Left ventricle myocardium inferior (tissue), 1 donor: ENCODE measurements at regions not wholly inside any gene's neighbourhood (a gene's known extent, or its start where the extent isn't known, plus 50 kb on each side); places are given as distances from the start of the nearest gene placed in this dataset.

Source experiments
- DNase-seq: peaks from one replicate; pipeline ENCODE4 v3.0.0-alpha.2; 2020
- H3K27ac ChIP-seq: fragments of 200-600 bp; replicated peaks from 2 replicates; pipeline ENCODE4 v1.8.0; 2021
- H3K27me3 ChIP-seq: fragments of 200-600 bp; 2 replicates; pipeline ENCODE4 v1.8.0; 2021; ENCODE audit warnings: low read depth
- H3K36me3 ChIP-seq: fragments of 200-600 bp; 2 replicates; pipeline ENCODE4 v1.8.0; 2021
- H3K4me1 ChIP-seq: fragments of 200-600 bp; 2 replicates; pipeline ENCODE4 v1.8.0; 2021
- H3K4me3 ChIP-seq: fragments of 200-600 bp; 2 replicates; pipeline ENCODE4 v1.8.0; 2021; ENCODE audit warnings: mild to moderate bottlenecking, moderate library complexity
- H3K9me3 ChIP-seq: fragments of 200-600 bp; replicated peaks from 2 replicates; pipeline ENCODE4 v1.8.0; 2021
- CTCF ChIP-seq: fragments of 200-600 bp; IDR thresholded peaks from 2 replicates; pipeline ENCODE4 v1.8.0; 2021; ENCODE audit warnings: antibody characterized with exemption, mild to moderate bottlenecking, borderline replicate concordance
- intact Hi-C: fragments of 100-400 bp; cut with micrococcal nuclease; formaldehyde crosslinking; loops from one replicate; pipeline ENCODE4 v1.11.0; 2022
- donor health status: DM: no; HTN: yes; CAD: no; lungs with severe emphysema.

GRCh38 chr18:46212398-46212797 is 108.2 kb downstream of the HAUS1 start:
- Histone ChIP-seq H3K36me3 (peaks cover 10% of the 10 kb centered on the region), H3K4me1 (peaks cover 53% of the 10 kb centered on the region), H3K9me3 (no peaks in the 10 kb centered on the region), H3K27ac (no peak overlapping the region), H3K27me3 (no peaks in the 10 kb centered on the region), H3K4me3 (no peak overlapping the region)
- intact Hi-C loops: no loop called here
- TF ChIP-seq CTCF: no peak
- no peak for DNase-seq

GRCh38 chr18:46213295-46213694 is 109.1 kb downstream of the HAUS1 start:
- intact Hi-C loops: no loop called here

DNA sequence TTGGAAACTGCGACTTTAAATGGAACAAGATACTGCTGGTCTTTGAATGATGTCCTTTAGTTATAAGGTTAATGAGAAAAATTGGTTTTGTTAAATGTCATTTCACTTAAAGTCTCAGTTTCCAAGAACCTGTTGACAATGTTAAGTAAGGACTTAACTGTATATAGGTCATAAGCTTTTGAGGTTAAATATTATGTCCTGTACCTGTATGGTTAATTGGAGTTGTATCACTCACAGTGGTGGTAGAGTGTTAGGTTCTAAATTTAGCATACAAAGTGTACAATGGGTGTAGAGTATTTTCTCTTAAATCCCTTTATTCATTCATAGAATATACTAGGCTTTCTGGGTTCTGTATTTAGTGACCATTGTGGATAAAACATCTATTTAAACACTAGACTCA is 110.2 kb downstream of the HAUS1 start:
- no peak overlapping the region for H3K4me3 ChIP-seq

More at GRCh38 chr18:46213295-46213694, 109.1 kb downstream of the HAUS1 start:
- H3K27me3 ChIP-seq: no peaks in the 10 kb centered on the region
- no peak for DNase-seq
- H3K36me3 ChIP-seq: peaks cover 10% of the 10 kb centered on the region
- peak; percentile 64 for TF ChIP-seq CTCF
- no peaks in the 10 kb centered on the region for H3K9me3 ChIP-seq
- peaks cover 58% of the 10 kb centered on the region for H3K4me1 ChIP-seq
- no peak overlapping the region for H3K4me3 ChIP-seq
- no peak overlapping the region for H3K27ac ChIP-seq

DNA sequence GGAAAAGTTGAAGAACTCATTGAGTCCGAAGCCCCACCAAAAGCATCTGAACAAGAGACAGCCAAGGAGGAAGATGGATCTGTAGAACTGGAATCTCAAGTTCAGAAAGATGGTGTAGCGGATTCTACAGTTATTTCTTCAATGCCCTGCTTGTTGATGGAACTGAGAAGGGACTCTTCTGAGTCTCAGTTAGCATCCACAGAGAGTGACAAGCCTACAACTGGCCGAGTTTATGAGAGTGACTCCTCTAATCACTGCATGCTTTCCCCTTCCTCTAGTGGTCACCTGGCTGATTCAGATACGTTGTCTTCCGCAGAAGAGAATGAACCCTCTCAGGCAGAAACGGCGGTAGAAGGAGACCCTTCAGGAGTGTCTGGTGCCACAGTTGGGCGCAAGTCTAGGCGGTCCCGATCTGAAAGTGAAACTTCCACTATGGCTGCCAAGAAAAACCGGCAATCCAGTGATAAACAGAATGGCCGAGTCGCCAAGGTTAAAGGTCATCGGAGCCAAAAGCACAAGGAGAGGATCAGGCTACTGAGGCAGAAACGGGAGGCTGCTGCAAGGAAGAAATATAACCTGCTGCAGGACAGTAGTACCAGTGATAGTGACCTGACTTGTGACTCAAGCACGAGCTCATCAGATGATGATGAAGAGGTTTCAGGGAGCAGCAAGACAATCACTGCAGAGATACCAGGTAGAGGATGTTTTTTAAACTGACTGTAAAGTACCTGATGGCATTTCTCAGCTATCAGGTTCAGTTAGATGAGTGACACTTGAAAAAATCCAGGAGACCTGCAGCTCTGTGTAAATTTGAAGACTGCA is 111.9 kb downstream of the HAUS1 start:
- no peak for TF ChIP-seq CTCF
- Histone ChIP-seq H3K4me3 (peak overlapping the region; percentile 33), H3K27ac (peak overlapping the region; percentile 53), H3K4me1 (peaks cover 58% of the 10 kb centered on the region), H3K36me3 (peaks cover 15% of the 10 kb centered on the region), H3K9me3 (no peaks in the 10 kb centered on the region), H3K27me3 (no peaks in the 10 kb centered on the region)
- intact Hi-C loops: no loop called here
- no peak for DNase-seq

More for the DNA sequence above, 110.2 kb downstream of the HAUS1 start:
- peaks cover 54% of the 10 kb centered on the region for H3K4me1 ChIP-seq
- intact Hi-C loops: no loop called here
- H3K36me3 ChIP-seq: peaks cover 15% of the 10 kb centered on the region
- no peaks in the 10 kb centered on the region for H3K9me3 ChIP-seq
- no peak for DNase-seq
- H3K27me3 ChIP-seq: no peaks in the 10 kb centered on the region
- no peak overlapping the region for H3K27ac ChIP-seq
- no peak for TF ChIP-seq CTCF

DNA sequence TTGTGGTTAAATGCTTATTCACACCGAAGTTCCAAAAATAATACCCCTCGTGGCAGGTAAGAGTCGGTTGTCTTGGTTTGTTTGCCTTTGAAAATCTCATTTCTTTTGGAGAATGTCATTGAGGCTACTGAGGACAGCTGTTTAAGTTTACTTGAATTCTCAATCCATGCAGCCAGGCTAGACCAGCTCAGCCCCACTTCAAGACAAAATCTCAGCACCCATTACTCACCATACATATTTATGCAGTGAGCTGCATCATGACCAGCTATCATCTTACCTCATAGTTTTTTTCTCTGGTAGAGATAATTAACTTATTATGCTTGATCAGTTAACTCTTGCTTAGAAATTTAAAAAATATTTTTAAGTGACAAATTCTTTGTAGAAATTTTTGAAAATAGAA is 115.9 kb downstream of the HAUS1 start:
- H3K27ac ChIP-seq: no peak overlapping the region
- H3K36me3 ChIP-seq: peaks cover 15% of the 10 kb centered on the region
- no peak for DNase-seq
- H3K4me1 ChIP-seq: peaks cover 68% of the 10 kb centered on the region
- H3K4me3 ChIP-seq: no peak overlapping the region
- H3K9me3 ChIP-seq: no peaks in the 10 kb centered on the region
- intact Hi-C loops: no loop called here
- H3K27me3 ChIP-seq: no peaks in the 10 kb centered on the region
- no peak for TF ChIP-seq CTCF
